GM12878 (cell line): ENCODE measurements at regions not wholly inside any gene's neighbourhood (a gene's known extent, or its start where the extent isn't known, plus 50 kb on each side); places are given as distances from the start of the nearest gene placed in this dataset.

Source experiments
- ATAC-seq: fragments of 200-7000 bp; cut with Tn5 transposase; 3 replicates; pipeline ENCODE4 v1.9.1; 2020; ENCODE audit warnings: mild to moderate bottlenecking, moderate library complexity
- BruUV-seq: library from RNA; stranded (reverse); fragments of 400-500 nt; replicated peaks from 2 replicates; lab custom pipeline; 2021; lab: Mats Ljungman, UMichigan
- CTCF ChIA-PET: fragments of 300-600 bp; sonication (Branson Sonifier 250); formaldehyde crosslinking; extraction: SDS; loops from one replicate; lab custom pipeline; 2021; ENCODE audit warnings: inconsistent platforms; lab: Yijun Ruan, JAX
- POLR2A ChIA-PET: fragments of 350-600 bp; formaldehyde crosslinking; extraction: SDS; loops from one replicate; lab custom pipeline; 2021; ENCODE audit warnings: inconsistent platforms; lab: Charles Lee
- RAD21 ChIA-PET: fragments of 300-600 bp; sonication (Branson Sonifier 250); formaldehyde crosslinking; loops from one replicate; lab custom pipeline; 2023; ENCODE audit warnings: antibody characterized with exemption; ENCODE audit not compliant: unreplicated experiment; lab: Charles Lee
- SMC1A ChIA-PET: fragments of 300-600 bp; sonication (Branson Sonifier 250); formaldehyde crosslinking; loops from one replicate; lab custom pipeline; 2023; ENCODE audit not compliant: unreplicated experiment, uncharacterized antibody; lab: Charles Lee
- DNase-seq: peaks from one replicate; pipeline ENCODE4 v3.0.0-alpha.2; 2011; ENCODE audit warnings: low read depth, low spot score
- FAIRE-seq: peaks from 3 replicates; lab custom pipeline; 2011; peaks lifted over from hg19 to GRCh38; lab: Jason Lieb, UNC
- H2AFZ ChIP-seq: 2 replicates; pipeline ENCODE4 v1.6.0; 2011; ENCODE audit warnings: low read depth, low read length, control low read depth; ENCODE audit not compliant: control insufficient read depth
- H3K27ac ChIP-seq: 2 replicates; pipeline ENCODE4 v1.5.1; 2011; ENCODE audit warnings: control low read depth; ENCODE audit not compliant: control insufficient read depth, insufficient read depth
- H3K27me3 ChIP-seq, 2 experiments: replicated peaks in 1 of 2; 2 replicates each; pipeline versions ENCODE4 v1.6.0 to v1.6.1; 2011; ENCODE audit warnings: low read length in 1 of 2; ENCODE audit not compliant: control insufficient read depth in 2 of 2, insufficient read depth in 2 of 2
- H3K36me3 ChIP-seq, 2 experiments: 2 replicates each; pipeline ENCODE4 v1.5.1; 2011; ENCODE audit warnings: low read length in 1 of 2; ENCODE audit not compliant: control insufficient read depth in 2 of 2, insufficient read depth in 2 of 2
- H3K4me1 ChIP-seq: 2 replicates; pipeline ENCODE4 v1.6.1; 2011; ENCODE audit warnings: mild to moderate bottlenecking, low read length, moderate library complexity, mixed read lengths; ENCODE audit not compliant: control insufficient read depth, insufficient read depth
- H3K4me2 ChIP-seq: 2 replicates; pipeline ENCODE4 v1.6.0; 2011; ENCODE audit warnings: control low read depth; ENCODE audit not compliant: control insufficient read depth, insufficient read depth
- H3K4me3 ChIP-seq: fragments of 200-600 bp; sonication (generic); 2 replicates; pipeline ENCODE4 v1.5.1; 2016
- H3K79me2 ChIP-seq: 2 replicates; pipeline ENCODE4 v1.6.0; 2011; ENCODE audit warnings: low read length; ENCODE audit not compliant: control insufficient read depth, insufficient read depth
- H3K9ac ChIP-seq: 2 replicates; pipeline ENCODE4 v1.8.0; 2011; ENCODE audit warnings: low read length, control low read depth, mixed read lengths; ENCODE audit not compliant: control insufficient read depth, insufficient read depth
- H3K9me3 ChIP-seq: replicated peaks from 3 replicates; pipeline ENCODE4 v1.5.1; 2011; ENCODE audit warnings: mild to moderate bottlenecking, low read length; ENCODE audit not compliant: control insufficient read depth, insufficient read depth
- H4K20me1 ChIP-seq: 2 replicates; pipeline ENCODE4 v1.6.0; 2011; ENCODE audit not compliant: control insufficient read depth, insufficient read depth
- ASH2L ChIP-seq: fragments of 300-600, 200-600 bp; sonication (generic); IDR thresholded peaks from 2 replicates; pipeline ENCODE4 v1.6.1; 2017; ENCODE audit warnings: low read depth, mild to moderate bottlenecking, borderline replicate concordance
- ATF7 ChIP-seq: fragments of 450-650 bp; IDR thresholded peaks from 2 replicates; pipeline ENCODE4 v1.6.1; 2016; ENCODE audit warnings: low read depth, mild to moderate bottlenecking
- BACH1 ChIP-seq: fragments of 450-650 bp; IDR thresholded peaks from 2 replicates; pipeline ENCODE4 v1.6.1; 2017; ENCODE audit warnings: mild to moderate bottlenecking, borderline replicate concordance
- BRCA1 ChIP-seq: IDR thresholded peaks from 2 replicates; pipeline ENCODE4 v1.6.1; 2011; ENCODE audit warnings: low read depth, low read length, improper control_type of control experiment
- FOXM1 ChIP-seq: IDR thresholded peaks from 2 replicates; pipeline ENCODE4 v1.6.1; 2012; ENCODE audit warnings: low read depth, mild to moderate bottlenecking, inconsistent platforms, low read length, moderate library complexity
- LARP7 ChIP-seq: fragments of 450-650 bp; IDR thresholded peaks from 2 replicates; pipeline ENCODE4 v1.6.1; 2017; ENCODE audit warnings: mild to moderate bottlenecking
- NFIC ChIP-seq: IDR thresholded peaks from 2 replicates; pipeline ENCODE4 v1.6.1; 2012; ENCODE audit warnings: low read depth, mild to moderate bottlenecking, inconsistent platforms, low read length, moderate library complexity
- NRF1 ChIP-seq: conservative IDR thresholded peaks from 2 replicates; pipeline ENCODE4 v1.6.1; 2011; ENCODE audit warnings: mild to moderate bottlenecking, low read depth, low read length, improper control_type of control experiment
- POU2F2 ChIP-seq: IDR thresholded peaks from 3 replicates; pipeline ENCODE4 v1.6.1; 2011; ENCODE audit warnings: low read depth, mild to moderate bottlenecking, low read length, borderline replicate concordance
- RAD21 ChIP-seq: IDR thresholded peaks from 2 replicates; pipeline ENCODE4 v1.6.1; 2011; ENCODE audit warnings: mild to moderate bottlenecking, low read depth, low read length, moderate library complexity; ENCODE audit not compliant: insufficient read depth
- SP1 ChIP-seq: IDR thresholded peaks from one replicate; pipeline ENCODE4 v1.6.1; 2011; ENCODE audit warnings: low read depth, low read length
- TBL1XR1 ChIP-seq: IDR thresholded peaks from 2 replicates; pipeline ENCODE4 v1.6.1; 2012; ENCODE audit warnings: low read depth, low read length, improper control_type of control experiment
- WRNIP1 ChIP-seq: IDR thresholded peaks from 2 replicates; pipeline ENCODE4 v1.6.1; 2011; ENCODE audit warnings: low read depth, low read length, improper control_type of control experiment, borderline replicate concordance
- ZNF207 ChIP-seq: fragments of 450-650 bp; IDR thresholded peaks from 2 replicates; pipeline ENCODE4 v1.6.1; 2014; ENCODE audit warnings: antibody characterized with exemption, mild to moderate bottlenecking, borderline replicate concordance
- ZNF217 ChIP-seq: fragments of 450-650 bp; IDR thresholded peaks from 2 replicates; pipeline ENCODE4 v1.6.1; 2017; ENCODE audit warnings: antibody characterized with exemption, mild to moderate bottlenecking
- ZNF622 ChIP-seq: fragments of 450-650 bp; IDR thresholded peaks from 2 replicates; pipeline ENCODE4 v1.6.1; 2017; ENCODE audit warnings: mild to moderate bottlenecking, inconsistent platforms
- WGBS: methylation state at CpG from one replicate; pipeline ENCODE4 v1.1.6; 2016; ENCODE audit warnings: low lambda C conversion rate; ENCODE audit not compliant: insufficient replicate concordance, insufficient coverage; ENCODE audit errors: missing lambda C conversion rate; 5-methylcytosine and 5-hydroxymethylcytosine counted together
- in situ Hi-C: fragments of 300-500 bp; cut with MboI; formaldehyde crosslinking; loops from 9 replicates; pipeline ENCODE4 v1.14.3; 2018; ENCODE audit warnings: mixed read lengths
- intact Hi-C: fragments of 100-400 bp; cut with micrococcal nuclease; formaldehyde crosslinking; loops from one replicate; pipeline ENCODE4 v1.14.2; 2022; ENCODE audit not compliant: unreplicated experiment
- TF ChIP-seq, protein P1 (sequence below): IDR thresholded peaks from 2 replicates; pipeline ENCODE4 v1.6.1; 2011; ENCODE audit warnings: borderline replicate concordance, low read depth, mild to moderate bottlenecking, moderate library complexity, mixed read lengths, low read length; ENCODE audit not compliant: insufficient read depth; ENCODE audit errors: extremely low read length
- TF ChIP-seq, protein P2 (sequence below): IDR thresholded peaks from 2 replicates; pipeline ENCODE4 v1.6.1; 2012; ENCODE audit warnings: mild to moderate bottlenecking, low read depth, low read length
- TF ChIP-seq, protein P3 (sequence below), 3 experiments: IDR thresholded peaks in 2 of 3; conservative IDR thresholded peaks in 1 of 3; 2 replicates each; pipeline ENCODE4 v1.5.1; 2011; ENCODE audit warnings: low read depth in 3 of 3, low read length in 3 of 3, mild to moderate bottlenecking in 3 of 3, control low read depth in 2 of 3, moderate library complexity in 2 of 3, inconsistent platforms in 1 of 3, mixed read lengths in 1 of 3; ENCODE audit not compliant: control insufficient read depth in 2 of 3, insufficient read depth in 1 of 3; ENCODE audit errors: extremely low read depth in 1 of 3

DNA sequence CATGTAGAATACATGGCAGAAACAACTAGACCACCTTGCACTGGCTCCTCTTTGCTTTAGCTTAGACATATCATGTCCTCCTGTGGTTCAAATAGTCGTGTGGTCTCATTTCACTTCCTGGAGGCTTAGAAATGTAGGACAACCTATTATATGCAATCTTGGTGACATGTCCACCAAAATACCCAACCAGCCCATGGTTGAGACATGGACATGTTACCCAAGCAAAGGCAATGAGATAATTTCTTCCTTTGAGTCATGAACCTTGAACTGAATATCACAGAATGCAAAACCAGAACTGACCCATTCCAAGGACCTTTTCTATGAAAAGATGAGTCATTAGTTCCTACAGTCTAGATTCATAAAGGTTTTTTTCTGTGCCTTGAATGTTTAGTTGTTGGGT is 309.0 kb upstream of the MDFIC2 start (continued):
- TF ChIP-seq BACH1: no peak
- no peak for TF ChIP-seq ZNF207
- TF ChIP-seq RAD21: no peak
- no peak for TF ChIP-seq ZNF217
- no peak for TF ChIP-seq BRCA1

DNA sequence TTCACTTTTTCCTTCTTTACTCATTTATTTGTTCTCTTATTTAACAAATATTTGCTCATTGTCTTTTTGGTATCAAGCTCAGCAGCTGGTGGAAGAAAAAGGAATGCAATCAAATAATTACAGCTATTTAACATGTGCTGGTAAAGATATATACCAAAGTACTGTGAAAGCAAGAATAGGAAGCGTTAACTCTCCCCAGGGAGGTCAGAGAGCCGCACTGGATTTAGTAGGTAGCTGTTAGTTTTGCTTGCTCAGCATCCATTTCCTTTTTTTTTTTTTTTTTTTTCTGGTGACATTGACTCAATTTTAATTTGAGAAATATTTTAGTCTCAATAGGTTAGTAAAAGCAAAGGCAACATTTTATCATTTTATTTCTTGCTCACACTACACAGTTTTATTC is 308.5 kb upstream of the MDFIC2 start:
- ATAC-seq (no peak), FAIRE-seq (no peak), DNase-seq (no peak)
- Histone ChIP-seq H3K4me3 (no peak overlapping the region), H3K27me3 (no peaks in the 10 kb centered on the region), H3K79me2 (no peaks in the 10 kb centered on the region), H3K27ac (no peak overlapping the region), H3K4me1 (no peaks in the 10 kb centered on the region), H3K36me3 (no peaks in the 10 kb centered on the region), H3K9ac (no peak overlapping the region), H3K9me3 (no peaks in the 10 kb centered on the region), H4K20me1 (no peaks in the 10 kb centered on the region), H2AFZ (no peak overlapping the region), H3K4me2 (no peak overlapping the region)
- WGBS: 0% methylated on average over 2 of the region's 2 CpGs
- ChIA-PET POLR2A (no interaction called here), SMC1A (interaction anchor here (0.6 to 0.7 kb wide), 2 partner anchors 8 to 1085 kb away, joined by 3 to 4 read pairs; no protein-coding TSS in a partner anchor), RAD21 (no interaction called here), CTCF (no interaction called here)
- in situ Hi-C loops (no loop called here), intact Hi-C loops (no loop called here)
- no TSS peak for BruUV-seq
- no peak for TF ChIP-seq NRF1
- TF ChIP-seq SP1: no peak
- TF ChIP-seq RAD21: no peak
- TF ChIP-seq, protein P1, sequence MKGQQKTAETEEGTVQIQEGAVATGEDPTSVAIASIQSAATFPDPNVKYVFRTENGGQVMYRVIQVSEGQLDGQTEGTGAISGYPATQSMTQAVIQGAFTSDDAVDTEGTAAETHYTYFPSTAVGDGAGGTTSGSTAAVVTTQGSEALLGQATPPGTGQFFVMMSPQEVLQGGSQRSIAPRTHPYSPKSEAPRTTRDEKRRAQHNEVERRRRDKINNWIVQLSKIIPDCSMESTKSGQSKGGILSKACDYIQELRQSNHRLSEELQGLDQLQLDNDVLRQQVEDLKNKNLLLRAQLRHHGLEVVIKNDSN: no peak
- TF ChIP-seq NFIC: no peak
- no peak for TF ChIP-seq TBL1XR1
- no peak for TF ChIP-seq ASH2L
- TF ChIP-seq POU2F2: no peak
- TF ChIP-seq, protein P2, sequence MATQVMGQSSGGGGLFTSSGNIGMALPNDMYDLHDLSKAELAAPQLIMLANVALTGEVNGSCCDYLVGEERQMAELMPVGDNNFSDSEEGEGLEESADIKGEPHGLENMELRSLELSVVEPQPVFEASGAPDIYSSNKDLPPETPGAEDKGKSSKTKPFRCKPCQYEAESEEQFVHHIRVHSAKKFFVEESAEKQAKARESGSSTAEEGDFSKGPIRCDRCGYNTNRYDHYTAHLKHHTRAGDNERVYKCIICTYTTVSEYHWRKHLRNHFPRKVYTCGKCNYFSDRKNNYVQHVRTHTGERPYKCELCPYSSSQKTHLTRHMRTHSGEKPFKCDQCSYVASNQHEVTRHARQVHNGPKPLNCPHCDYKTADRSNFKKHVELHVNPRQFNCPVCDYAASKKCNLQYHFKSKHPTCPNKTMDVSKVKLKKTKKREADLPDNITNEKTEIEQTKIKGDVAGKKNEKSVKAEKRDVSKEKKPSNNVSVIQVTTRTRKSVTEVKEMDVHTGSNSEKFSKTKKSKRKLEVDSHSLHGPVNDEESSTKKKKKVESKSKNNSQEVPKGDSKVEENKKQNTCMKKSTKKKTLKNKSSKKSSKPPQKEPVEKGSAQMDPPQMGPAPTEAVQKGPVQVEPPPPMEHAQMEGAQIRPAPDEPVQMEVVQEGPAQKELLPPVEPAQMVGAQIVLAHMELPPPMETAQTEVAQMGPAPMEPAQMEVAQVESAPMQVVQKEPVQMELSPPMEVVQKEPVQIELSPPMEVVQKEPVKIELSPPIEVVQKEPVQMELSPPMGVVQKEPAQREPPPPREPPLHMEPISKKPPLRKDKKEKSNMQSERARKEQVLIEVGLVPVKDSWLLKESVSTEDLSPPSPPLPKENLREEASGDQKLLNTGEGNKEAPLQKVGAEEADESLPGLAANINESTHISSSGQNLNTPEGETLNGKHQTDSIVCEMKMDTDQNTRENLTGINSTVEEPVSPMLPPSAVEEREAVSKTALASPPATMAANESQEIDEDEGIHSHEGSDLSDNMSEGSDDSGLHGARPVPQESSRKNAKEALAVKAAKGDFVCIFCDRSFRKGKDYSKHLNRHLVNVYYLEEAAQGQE: no peak
- TF ChIP-seq ATF7: no peak
- no peak for TF ChIP-seq FOXM1
- TF ChIP-seq ZNF622: no peak
- TF ChIP-seq, protein P3, sequence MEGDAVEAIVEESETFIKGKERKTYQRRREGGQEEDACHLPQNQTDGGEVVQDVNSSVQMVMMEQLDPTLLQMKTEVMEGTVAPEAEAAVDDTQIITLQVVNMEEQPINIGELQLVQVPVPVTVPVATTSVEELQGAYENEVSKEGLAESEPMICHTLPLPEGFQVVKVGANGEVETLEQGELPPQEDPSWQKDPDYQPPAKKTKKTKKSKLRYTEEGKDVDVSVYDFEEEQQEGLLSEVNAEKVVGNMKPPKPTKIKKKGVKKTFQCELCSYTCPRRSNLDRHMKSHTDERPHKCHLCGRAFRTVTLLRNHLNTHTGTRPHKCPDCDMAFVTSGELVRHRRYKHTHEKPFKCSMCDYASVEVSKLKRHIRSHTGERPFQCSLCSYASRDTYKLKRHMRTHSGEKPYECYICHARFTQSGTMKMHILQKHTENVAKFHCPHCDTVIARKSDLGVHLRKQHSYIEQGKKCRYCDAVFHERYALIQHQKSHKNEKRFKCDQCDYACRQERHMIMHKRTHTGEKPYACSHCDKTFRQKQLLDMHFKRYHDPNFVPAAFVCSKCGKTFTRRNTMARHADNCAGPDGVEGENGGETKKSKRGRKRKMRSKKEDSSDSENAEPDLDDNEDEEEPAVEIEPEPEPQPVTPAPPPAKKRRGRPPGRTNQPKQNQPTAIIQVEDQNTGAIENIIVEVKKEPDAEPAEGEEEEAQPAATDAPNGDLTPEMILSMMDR (IDR thresholded peaks at IDR 0.05 in 2 of 3, conservative IDR thresholded peaks at IDR 0.05 in 1 of 3; ENCODE audit: control insufficient read depth in 2 of 3, extremely low read depth in 1 of 3, insufficient read depth in 1 of 3, low read depth in 3 of 3, low read length in 3 of 3): no peak
- no peak for TF ChIP-seq LARP7
- TF ChIP-seq WRNIP1: no peak
